ENCODE measurements at regions not wholly inside any gene's neighbourhood (a gene's known extent, or its start where the extent isn't known, plus 50 kb on each side); places are given as distances from the start of the nearest gene placed in this dataset.

DNA sequence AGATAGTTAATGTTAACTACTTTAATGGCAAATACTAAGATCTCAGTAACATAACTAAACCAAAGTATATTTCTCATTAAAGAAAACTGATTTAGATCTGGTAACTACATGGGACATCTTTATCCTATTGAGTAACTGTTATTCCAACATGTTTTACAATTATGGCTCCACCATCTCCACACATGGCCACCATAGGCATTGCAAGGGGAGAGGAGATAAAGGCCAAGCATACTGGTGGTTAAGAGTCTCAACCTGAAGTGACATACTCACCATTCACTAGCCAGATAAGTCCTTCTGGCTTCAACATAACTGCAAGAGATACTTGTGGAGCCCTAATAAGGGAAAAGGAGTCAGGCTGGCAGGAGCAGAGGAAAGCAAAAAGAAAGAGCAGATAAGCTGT lies 1586.4 kb upstream of the SPRY2 start:
- Mint-ChIP-seq H3K27me3 (no peaks in the 10 kb centered on the region), H3K27ac (no peak overlapping the region), H3K4me3 (no peak overlapping the region), H3K4me1 (no peaks in the 10 kb centered on the region), H3K9me3 (ENCODE audit: insufficient read depth) (peaks cover 4% of the 10 kb centered on the region)
- Histone ChIP-seq H3K9ac (ENCODE audit: low read length) (no peak overlapping the region), H4K20me1 (ENCODE audit: control insufficient read depth, insufficient read depth, low read length, poor library complexity, severe bottlenecking) (no peaks in the 10 kb centered on the region), H3K4me1 (ENCODE audit: control insufficient read depth in 2 of 2, insufficient read depth in 2 of 2, low read length in 2 of 2) (no peaks in the 10 kb centered on the region), H3K27ac (ENCODE audit: low read length in 2 of 2) (no peak overlapping the region), H3K4me2 (replicated peaks; ENCODE audit: low read depth, low read length, poor library complexity, severe bottlenecking) (no peak overlapping the region), H2AFZ (ENCODE audit: insufficient read depth, low read depth, low read length, poor library complexity, severe bottlenecking) (no peak overlapping the region), H3K27me3 (replicated peaks in 1 of 4; ENCODE audit: control extremely low read depth in 1 of 4, control insufficient read depth in 3 of 4, insufficient read depth in 4 of 4, low read length in 3 of 4) (no peaks in the 10 kb centered on the region), H3K9me3 (ENCODE audit: control extremely low read depth in 1 of 3, control insufficient read depth in 2 of 3, insufficient read depth in 1 of 3, low read length in 2 of 3) (no peaks in the 10 kb centered on the region), H3K79me2 (ENCODE audit: control insufficient read depth, insufficient read depth, low read length) (no peaks in the 10 kb centered on the region), H3K36me3 (replicated peaks in 1 of 2; ENCODE audit: control extremely low read depth in 1 of 2, control insufficient read depth in 1 of 2, extremely low read depth in 1 of 2, insufficient read depth in 2 of 2, low read length in 1 of 2) (no peaks in the 10 kb centered on the region), H3K4me3 (ENCODE audit: control extremely low read depth in 1 of 5, extremely low read depth in 1 of 5, insufficient read depth in 1 of 5, low read depth in 2 of 5, low read length in 4 of 5) (no peak overlapping the region)
- ChIA-PET POLR2A (no interaction called here), CTCF (no interaction called here)
- TF ChIP-seq EZH2 (IDR thresholded peaks at IDR 0.05; ENCODE audit: borderline replicate concordance, insufficient read depth, low read depth, low read length, poor library complexity, severe bottlenecking) = no peak
- TF ChIP-seq, protein P1, sequence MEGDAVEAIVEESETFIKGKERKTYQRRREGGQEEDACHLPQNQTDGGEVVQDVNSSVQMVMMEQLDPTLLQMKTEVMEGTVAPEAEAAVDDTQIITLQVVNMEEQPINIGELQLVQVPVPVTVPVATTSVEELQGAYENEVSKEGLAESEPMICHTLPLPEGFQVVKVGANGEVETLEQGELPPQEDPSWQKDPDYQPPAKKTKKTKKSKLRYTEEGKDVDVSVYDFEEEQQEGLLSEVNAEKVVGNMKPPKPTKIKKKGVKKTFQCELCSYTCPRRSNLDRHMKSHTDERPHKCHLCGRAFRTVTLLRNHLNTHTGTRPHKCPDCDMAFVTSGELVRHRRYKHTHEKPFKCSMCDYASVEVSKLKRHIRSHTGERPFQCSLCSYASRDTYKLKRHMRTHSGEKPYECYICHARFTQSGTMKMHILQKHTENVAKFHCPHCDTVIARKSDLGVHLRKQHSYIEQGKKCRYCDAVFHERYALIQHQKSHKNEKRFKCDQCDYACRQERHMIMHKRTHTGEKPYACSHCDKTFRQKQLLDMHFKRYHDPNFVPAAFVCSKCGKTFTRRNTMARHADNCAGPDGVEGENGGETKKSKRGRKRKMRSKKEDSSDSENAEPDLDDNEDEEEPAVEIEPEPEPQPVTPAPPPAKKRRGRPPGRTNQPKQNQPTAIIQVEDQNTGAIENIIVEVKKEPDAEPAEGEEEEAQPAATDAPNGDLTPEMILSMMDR (IDR thresholded peaks at IDR 0.05) = no peak
- no peak for ATAC-seq (ENCODE audit: low read depth)
- no peak for DNase-seq
- intact Hi-C loops (cut with micrococcal nuclease) = no loop called here

DNA sequence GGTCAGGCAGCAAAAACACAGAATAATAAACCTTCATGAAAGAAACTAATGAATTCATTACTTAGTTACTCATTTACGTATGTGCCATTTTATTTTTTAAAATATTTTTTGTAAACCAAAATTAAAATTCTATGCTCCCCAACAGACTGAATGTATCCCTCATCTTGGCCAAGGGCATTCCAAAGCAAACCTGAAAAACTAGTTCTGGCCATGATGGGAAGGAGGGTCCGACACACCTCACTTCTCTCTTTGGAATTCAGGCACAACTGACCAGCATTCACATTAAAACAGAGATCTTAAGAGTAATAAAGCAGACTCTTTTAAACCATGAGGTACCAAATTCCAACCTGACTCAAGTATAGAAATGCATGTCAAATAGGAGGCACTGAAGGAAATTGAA lies 1576.9 kb upstream of the SPRY2 start:
- H2AFZ ChIP-seq (ENCODE audit: insufficient read depth, low read depth, low read length, poor library complexity, severe bottlenecking) = no peak overlapping the region
- Mint-ChIP-seq H3K9me3 (ENCODE audit: insufficient read depth) (peaks cover 7% of the 10 kb centered on the region), H3K4me1 (no peaks in the 10 kb centered on the region), H3K27me3 (no peaks in the 10 kb centered on the region), H3K27ac (no peak overlapping the region), H3K4me3 (no peak overlapping the region)
- H4K20me1 ChIP-seq (ENCODE audit: control insufficient read depth, insufficient read depth, low read length, poor library complexity, severe bottlenecking) = no peaks in the 10 kb centered on the region
- intact Hi-C loops (cut with micrococcal nuclease) = no loop called here
- ATAC-seq (ENCODE audit: low read depth) (no peak), DNase-seq (no peak)
- H3K4me3 ChIP-seq (ENCODE audit: control extremely low read depth in 1 of 5, extremely low read depth in 1 of 5, insufficient read depth in 1 of 5, low read depth in 2 of 5, low read length in 4 of 5) = no peak overlapping the region
- H3K36me3 ChIP-seq (replicated peaks in 1 of 2; ENCODE audit: control extremely low read depth in 1 of 2, control insufficient read depth in 1 of 2, extremely low read depth in 1 of 2, insufficient read depth in 2 of 2, low read length in 1 of 2) = no peaks in the 10 kb centered on the region
- H3K79me2 ChIP-seq (ENCODE audit: control insufficient read depth, insufficient read depth, low read length) = no peaks in the 10 kb centered on the region
- no peak overlapping the region for H3K9ac ChIP-seq (ENCODE audit: low read length)
- 80% methylated on average over 1 of the region's 2 CpGs for WGBS (ENCODE audit: insufficient coverage)
- no peak overlapping the region for H3K4me2 ChIP-seq (replicated peaks; ENCODE audit: low read depth, low read length, poor library complexity, severe bottlenecking)
- TF ChIP-seq, protein P1 (IDR thresholded peaks at IDR 0.05) = no peak
- TF ChIP-seq EZH2 (IDR thresholded peaks at IDR 0.05; ENCODE audit: borderline replicate concordance, insufficient read depth, low read depth, low read length, poor library complexity, severe bottlenecking) = no peak
- no peaks in the 10 kb centered on the region for H3K9me3 ChIP-seq (ENCODE audit: control extremely low read depth in 1 of 3, control insufficient read depth in 2 of 3, insufficient read depth in 1 of 3, low read length in 2 of 3)
- no peaks in the 10 kb centered on the region for H3K4me1 ChIP-seq (ENCODE audit: control insufficient read depth in 2 of 2, insufficient read depth in 2 of 2, low read length in 2 of 2)
- ChIA-PET POLR2A (no interaction called here), CTCF (no interaction called here)
- H3K27me3 ChIP-seq (replicated peaks in 1 of 4; ENCODE audit: control extremely low read depth in 1 of 4, control insufficient read depth in 3 of 4, insufficient read depth in 4 of 4, low read length in 3 of 4) = no peaks in the 10 kb centered on the region
- H3K27ac ChIP-seq (ENCODE audit: low read length in 2 of 2) = no peak overlapping the region
